ENCODE measurements at regions not wholly inside any gene's neighbourhood (a gene's known extent, or its start where the extent isn't known, plus 50 kb on each side); places are given as distances from the start of the nearest gene placed in this dataset.
A peak's percentile ranks its signal among the peaks of the same experiment; 100 is the strongest.

DNA sequence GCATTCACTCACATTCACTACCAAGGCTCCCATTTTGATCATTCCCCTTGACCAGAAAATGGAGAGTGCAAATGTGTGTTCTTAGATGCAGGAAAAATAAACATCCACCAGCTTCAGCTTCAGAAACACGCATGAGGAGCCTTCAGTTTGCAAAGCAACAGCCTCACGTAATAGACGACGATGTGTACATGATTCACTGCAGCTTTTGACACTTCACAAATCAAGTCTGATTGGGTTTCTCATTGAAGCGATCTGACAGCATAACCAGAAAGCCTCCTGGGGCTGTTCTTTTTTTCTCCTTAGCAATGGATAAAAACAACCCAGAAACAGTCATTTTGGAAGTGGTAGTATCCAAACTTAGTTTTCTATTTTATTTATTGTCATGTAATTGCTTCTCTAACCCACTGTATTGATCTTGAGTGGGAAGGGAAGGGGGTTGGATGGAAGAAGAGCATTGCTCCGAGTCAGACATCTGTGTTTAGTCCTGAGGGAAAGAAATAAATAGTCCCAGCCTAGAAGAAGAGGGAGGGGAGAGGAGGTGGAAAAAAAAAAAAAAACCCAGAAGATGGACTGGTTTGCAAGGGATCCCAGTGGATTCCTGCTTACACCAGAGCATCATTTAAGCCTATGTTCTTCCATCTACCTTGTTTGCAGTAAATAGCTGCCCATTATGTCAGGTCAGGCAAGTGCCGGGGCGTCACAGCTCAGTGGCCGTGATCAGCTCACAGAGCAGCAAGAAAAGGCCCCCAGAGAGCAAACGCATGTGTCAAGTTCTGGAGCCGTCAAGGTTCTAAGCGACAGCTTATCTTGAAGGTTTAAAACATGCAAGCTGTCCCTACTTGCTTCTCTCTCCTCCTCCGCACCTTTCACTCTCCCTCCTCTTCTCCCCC, 190.2 kb upstream of the SNX2 start:
- H2AFZ ChIP-seq (ENCODE audit: low read length), result no peak overlapping the region

GRCh38 chr5:122585371-122585770, 189.5 kb upstream of the SNX2 start:
- Histone ChIP-seq H3K4me3 (ENCODE audit: low read depth, low read length, poor library complexity, severe bottlenecking) (no peak overlapping the region), H3K27ac (ENCODE audit: low read depth, low read length, poor library complexity, severe bottlenecking) (no peak overlapping the region), H2AFZ (ENCODE audit: low read length) (no peak overlapping the region), H3K27me3 (ENCODE audit: insufficient read depth, low read length) (no peaks in the 10 kb centered on the region), H3F3A (ENCODE audit: insufficient read depth, low read length) (no peaks in the 10 kb centered on the region), H3K36me3 (ENCODE audit: insufficient read depth, low read length) (no peaks in the 10 kb centered on the region), H4K20me1 (ENCODE audit: insufficient read depth, low read length) (no peaks in the 10 kb centered on the region), H3K9ac (ENCODE audit: low read length) (no peak overlapping the region), H3K9me2 (ENCODE audit: low read depth, low read length) (no peaks in the 10 kb centered on the region), H3K79me2 (ENCODE audit: insufficient read depth, low read length) (no peaks in the 10 kb centered on the region), H3K9me3 (ENCODE audit: low read length) (no peaks in the 10 kb centered on the region), H3K4me2 (ENCODE audit: low read length) (peak overlapping the region; percentile 20; the same call in 1 of the 2 replicates), H3K4me1 (ENCODE audit: insufficient read depth, low read length, severe bottlenecking) (peaks cover 10% of the 10 kb centered on the region)
- TF ChIP-seq EZH2 (IDR thresholded peaks at IDR 0.05; ENCODE audit: borderline replicate concordance, low read length) (no peak), CTCF (IDR thresholded peaks at IDR 0.05; ENCODE audit: low read length) (no peak)

More for the DNA sequence above, 190.2 kb upstream of the SNX2 start:
- H3K9me2 ChIP-seq (ENCODE audit: low read depth, low read length), result no peaks in the 10 kb centered on the region
- H3K9ac ChIP-seq (ENCODE audit: low read length), result no peak overlapping the region
- no peaks in the 10 kb centered on the region for H3F3A ChIP-seq (ENCODE audit: insufficient read depth, low read length)
- no peak overlapping the region for H3K4me3 ChIP-seq (ENCODE audit: low read depth, low read length, poor library complexity, severe bottlenecking)
- TF ChIP-seq EZH2 (IDR thresholded peaks at IDR 0.05; ENCODE audit: borderline replicate concordance, low read length) (no peak), CTCF (IDR thresholded peaks at IDR 0.05; ENCODE audit: low read length) (no peak)
- no peaks in the 10 kb centered on the region for H3K9me3 ChIP-seq (ENCODE audit: low read length)
- peaks cover 10% of the 10 kb centered on the region for H3K4me1 ChIP-seq (ENCODE audit: insufficient read depth, low read length, severe bottlenecking)
- no peaks in the 10 kb centered on the region for H3K27me3 ChIP-seq (ENCODE audit: insufficient read depth, low read length)
- no peaks in the 10 kb centered on the region for H3K36me3 ChIP-seq (ENCODE audit: insufficient read depth, low read length)
- H3K4me2 ChIP-seq (ENCODE audit: low read length), result peak overlapping the region; percentile 20; the same call in 1 of the 2 replicates
- no peaks in the 10 kb centered on the region for H3K79me2 ChIP-seq (ENCODE audit: insufficient read depth, low read length)
- no peak overlapping the region for H3K27ac ChIP-seq (ENCODE audit: low read depth, low read length, poor library complexity, severe bottlenecking)
- no peaks in the 10 kb centered on the region for H4K20me1 ChIP-seq (ENCODE audit: insufficient read depth, low read length)

- Histone ChIP-seq H2AFZ (ENCODE audit: low read length) (no peak overlapping the region), H3K9ac (ENCODE audit: low read length) (no peak overlapping the region), H3F3A (ENCODE audit: insufficient read depth, low read length) (no peaks in the 10 kb centered on the region), H3K9me3 (ENCODE audit: low read length) (no peaks in the 10 kb centered on the region), H3K9me2 (ENCODE audit: low read depth, low read length) (no peaks in the 10 kb centered on the region), H3K27me3 (ENCODE audit: insufficient read depth, low read length) (no peaks in the 10 kb centered on the region), H3K36me3 (ENCODE audit: insufficient read depth, low read length) (no peaks in the 10 kb centered on the region), H3K4me2 (ENCODE audit: low read length) (no peak overlapping the region), H3K79me2 (ENCODE audit: insufficient read depth, low read length) (no peaks in the 10 kb centered on the region), H3K27ac (ENCODE audit: low read depth, low read length, poor library complexity, severe bottlenecking) (no peak overlapping the region), H3K4me3 (ENCODE audit: low read depth, low read length, poor library complexity, severe bottlenecking) (no peak overlapping the region), H4K20me1 (ENCODE audit: insufficient read depth, low read length) (no peaks in the 10 kb centered on the region), H3K4me1 (ENCODE audit: insufficient read depth, low read length, severe bottlenecking) (peaks cover 10% of the 10 kb centered on the region)
- TF ChIP-seq EZH2 (IDR thresholded peaks at IDR 0.05; ENCODE audit: borderline replicate concordance, low read length), result no peak
- TF ChIP-seq CTCF (IDR thresholded peaks at IDR 0.05; ENCODE audit: low read length), result no peak
These were observed 188.5 kb upstream of the SNX2 start for GRCh38 chr5:122586351-122586750.
